HepG2 (cell line): ENCODE measurements at regions not wholly inside any gene's neighbourhood (a gene's known extent, or its start where the extent isn't known, plus 50 kb on each side); places are given as distances from the start of the nearest gene placed in this dataset.

Experiments used
- ATAC-seq: fragments of 200-7000 bp; cut with Tn5 transposase; 3 replicates; pipeline ENCODE4 v1.9.1; 2020; ENCODE audit warnings: mild to moderate bottlenecking, moderate library complexity
- BruUV-seq: library from RNA; stranded (reverse); fragments of 400-500 nt; replicated peaks from 2 replicates; lab custom pipeline; 2021; lab: Mats Ljungman, UMichigan
- CTCF ChIA-PET: fragments of 300-600 bp; formaldehyde crosslinking; extraction: SDS; loops from one replicate; lab custom pipeline; 2021; ENCODE audit warnings: low total read pairs, inconsistent platforms, low intra/inter-chr PET ratio; lab: Yijun Ruan, JAX
- POLR2A ChIA-PET: fragments of 350-600 bp; sonication (Branson Sonifier 250); formaldehyde crosslinking; loops from one replicate; lab custom pipeline; 2020; ENCODE audit warnings: antibody characterized with exemption, inconsistent platforms; lab: Yijun Ruan, JAX
- DNase-seq: peaks from one replicate; pipeline ENCODE4 v3.0.0-alpha.2; 2015; ENCODE audit warnings: low spot score
- FAIRE-seq: peaks from 3 replicates; lab custom pipeline; 2011; peaks lifted over from hg19 to GRCh38; lab: Jason Lieb, UNC
- H2AFZ ChIP-seq: one replicate; pipeline ENCODE4 v1.6.1; 2011; ENCODE audit warnings: low read length, inconsistent platforms
- H3K27ac ChIP-seq: fragments of 300-600 bp; 3 replicates; pipeline ENCODE4 v1.8.0; 2011; ENCODE audit warnings: mixed run types, mild to moderate bottlenecking, mixed read lengths, low read length, inconsistent platforms; ENCODE audit not compliant: insufficient read depth; ENCODE audit errors: extremely low read length
- H3K27me3 ChIP-seq, 2 experiments: fragments of 200-600 bp in 1 of 2; 2 replicates in 1 of 2; 3 replicates in 1 of 2; pipeline versions ENCODE4 v1.6.0 to v1.8.0; 2011; ENCODE audit warnings: low read length in 2 of 2, mild to moderate bottlenecking in 2 of 2, moderate library complexity in 2 of 2, inconsistent platforms in 1 of 2; ENCODE audit not compliant: insufficient read depth in 2 of 2, control insufficient read depth in 1 of 2
- H3K36me3 ChIP-seq, 2 experiments: fragments of 200-600 bp in 1 of 2; replicated peaks in 1 of 2; 2 replicates in 1 of 2; 3 replicates in 1 of 2; pipeline versions ENCODE4 v1.5.1 to v1.8.0; 2011; ENCODE audit warnings: low read length in 2 of 2, inconsistent platforms in 1 of 2; ENCODE audit not compliant: insufficient read depth in 2 of 2, control insufficient read depth in 1 of 2
- H3K4me1 ChIP-seq: 2 replicates; pipeline ENCODE4 v1.5.1; 2012; ENCODE audit warnings: low read length, inconsistent platforms; ENCODE audit not compliant: insufficient read depth
- H3K4me2 ChIP-seq: 2 replicates; pipeline ENCODE4 v1.6.0; 2011; ENCODE audit warnings: low read depth, low read length, inconsistent platforms
- H3K4me3 ChIP-seq, 3 experiments: fragments of 200-600 bp in 1 of 3; sonication (generic), shearing (Covaris generic) in 1 of 3; replicated peaks in 1 of 3; 2 replicates each; pipeline ENCODE4 v1.5.1; 2011 to 2016; ENCODE audit warnings: low read length in 3 of 3, inconsistent platforms in 2 of 3, low read depth in 2 of 3, mild to moderate bottlenecking in 2 of 3, control low read depth in 1 of 3, mixed read lengths in 1 of 3; ENCODE audit not compliant: insufficient read depth in 1 of 3
- H3K79me2 ChIP-seq: one replicate; pipeline ENCODE4 v1.6.1; 2011; ENCODE audit warnings: low read length, inconsistent platforms; ENCODE audit not compliant: insufficient read depth
- H3K9ac ChIP-seq: 2 replicates; pipeline ENCODE4 v1.6.0; 2011; ENCODE audit warnings: mild to moderate bottlenecking, low read depth, low read length, inconsistent platforms; ENCODE audit not compliant: insufficient read depth
- H3K9me3 ChIP-seq: 2 replicates; pipeline ENCODE4 v1.5.1; 2012; ENCODE audit warnings: mild to moderate bottlenecking, low read length
- H4K20me1 ChIP-seq: 2 replicates; pipeline ENCODE4 v1.6.0; 2011; ENCODE audit warnings: inconsistent platforms, mild to moderate bottlenecking, low read length, moderate library complexity; ENCODE audit not compliant: insufficient read depth
- HOXA5 ChIP-seq: sonication (generic); formaldehyde crosslinking; IDR thresholded peaks from 2 replicates; pipeline ENCODE4 v1.4.0; 2020; ENCODE audit warnings: missing genetic modification reagents
- MYPOP ChIP-seq: sonication (generic); formaldehyde crosslinking; IDR thresholded peaks from 2 replicates; pipeline ENCODE4 v1.8.1; 2023; ENCODE audit warnings: mild to moderate bottlenecking, moderate library complexity, missing genetic modification reagents
- STAG1 ChIP-seq: sonication (generic); formaldehyde crosslinking; IDR thresholded peaks from 2 replicates; pipeline ENCODE4 v1.4.0; 2020; ENCODE audit warnings: missing genetic modification reagents
- WGBS: methylation state at CpG from one replicate; pipeline ENCODE4 v1.1.6; 2017; ENCODE audit warnings: low lambda C conversion rate; 5-methylcytosine and 5-hydroxymethylcytosine counted together
- in situ Hi-C: cut with HindIII; loops from 2 replicates; pipeline ENCODE4 v1.10.0; 2017; ENCODE audit warnings: low pct_unique_long_range_greater_than_20kb; ENCODE audit not compliant: extremely low pct_ligation_motif_present
- intact Hi-C: fragments of 100-400 bp; cut with micrococcal nuclease; formaldehyde crosslinking; loops from one replicate; pipeline ENCODE4 v1.10.0; 2022; ENCODE audit not compliant: unreplicated experiment

- CTCF ChIA-PET = no interaction called here
- intact Hi-C loops = no loop called here
Measured at GRCh38 chr5:73295921-73296320, 122.9 kb downstream of the TMEM174 start.

GRCh38 chr5:73295447-73295846 is 122.5 kb downstream of the TMEM174 start:
- TF ChIP-seq STAG1 (CRISPR knock-in tag) (0 out of 2 replicates have a peak, but pooled peaks have one; percentile 12), MYPOP (CRISPR knock-in tag) (no peak)
- no peaks in the 10 kb centered on the region for H3K9me3 ChIP-seq
- CTCF ChIA-PET = no interaction called here
- no TSS peak for BruUV-seq
- no peak for FAIRE-seq
- peaks cover 9 to 83% of the 10 kb centered on the region in 2 experiments for H3K27me3 ChIP-seq
- in situ Hi-C loops (no loop called here), intact Hi-C loops (no loop called here)
- POLR2A ChIA-PET = no interaction called here
- 0% methylated on average over 2 of the region's 2 CpGs for WGBS
- H3K27ac ChIP-seq = no peak overlapping the region
- H3K4me1 ChIP-seq = no peaks in the 10 kb centered on the region
- no peak overlapping the region for H3K4me2 ChIP-seq
- H2AFZ ChIP-seq = no peak overlapping the region
- DNase-seq = no peak
- H3K36me3 ChIP-seq = no peaks in the 10 kb centered on the region
- no peaks in the 10 kb centered on the region for H4K20me1 ChIP-seq
- H3K79me2 ChIP-seq = no peaks in the 10 kb centered on the region
- H3K9ac ChIP-seq = no peak overlapping the region
- H3K4me3 ChIP-seq = no peak overlapping the region
- no peak; the same call in 2 of the 3 replicates for ATAC-seq

More at GRCh38 chr5:73295921-73296320, 122.9 kb downstream of the TMEM174 start:
- no peak for TF ChIP-seq HOXA5
- BruUV-seq = no TSS peak
- no peaks in the 10 kb centered on the region for H3K36me3 ChIP-seq
- H3K4me3 ChIP-seq = no peak overlapping the region
- POLR2A ChIA-PET = no interaction called here
- DNase-seq (no peak), ATAC-seq (no peak), FAIRE-seq (no peak)
- H3K9ac ChIP-seq = no peak overlapping the region
- H3K4me1 ChIP-seq = no peaks in the 10 kb centered on the region
- no peak overlapping the region for H3K4me2 ChIP-seq
- H3K27me3 ChIP-seq = peaks cover 9 to 86% of the 10 kb centered on the region in 2 experiments
- H2AFZ ChIP-seq = no peak overlapping the region
- in situ Hi-C loops = no loop called here
- H3K9me3 ChIP-seq = no peaks in the 10 kb centered on the region
- no peak overlapping the region for H3K27ac ChIP-seq
- no peaks in the 10 kb centered on the region for H4K20me1 ChIP-seq
- no peaks in the 10 kb centered on the region for H3K79me2 ChIP-seq
- WGBS = 2% methylated on average over 4 of the region's 4 CpGs
